T-cell (primary cell): ENCODE measurements at regions not wholly inside any gene's neighbourhood (a gene's known extent, or its start where the extent isn't known, plus 50 kb on each side); places are given as distances from the start of the nearest gene placed in this dataset.

Experiments used
- ATAC-seq, 4 experiments: fragments of 200-7000 bp in 3 of 4; fragments of 150-1000 bp in 1 of 4; cut with Tn5 transposase; replicated peaks in 1 of 4; 1 replicate in 3 of 4; 2 replicates in 1 of 4; pipeline ENCODE4 v1.10.0; 2021; ENCODE audit warnings: moderate library complexity in 3 of 4, mild to moderate bottlenecking in 2 of 4, moderate number of reproducible peaks in 1 of 4
- CTCF ChIA-PET, 2 donors: fragments of 300-600 bp; sonication (Branson Sonifier 250); formaldehyde crosslinking; loops; one replicate each; lab custom pipeline; 2022; ENCODE audit warnings: antibody characterized with exemption in 2 of 2; lab: Charles Lee
- POLR2A ChIA-PET, 2 donors: fragments of 300-600 bp; sonication (Branson Sonifier 250); formaldehyde crosslinking; loops; one replicate each; lab custom pipeline; 2022; ENCODE audit warnings: antibody characterized with exemption in 2 of 2; lab: Charles Lee
- DNase-seq, 35 experiments: peaks; one replicate each; pipeline versions ENCODE4 v3.0.0 to v3.0.0-alpha.2; 2013 to 2023
- H3K27ac ChIP-seq: one replicate; pipeline ENCODE4 v1.5.1; 2013; ENCODE audit warnings: low read length
- H3K27me3 ChIP-seq, 2 experiments: replicated peaks in 1 of 2; 1 replicate in 1 of 2; 2 replicates in 1 of 2; pipeline versions ENCODE4 v1.6.1 to v1.7.0; 2013; ENCODE audit warnings: low read length in 1 of 2, mixed read lengths in 1 of 2; ENCODE audit not compliant: control insufficient read depth in 2 of 2, insufficient read depth in 2 of 2; ENCODE audit errors: extremely low read depth in 1 of 2
- H3K36me3 ChIP-seq, 2 donors: 1 replicate in 1 of 2; 2 replicates in 1 of 2; pipeline versions ENCODE4 v1.6.1 to v1.7.0; 2013; ENCODE audit warnings: low read length in 1 of 2; ENCODE audit not compliant: control insufficient read depth in 2 of 2, insufficient read depth in 1 of 2; ENCODE audit errors: extremely low read depth in 1 of 2
- H3K4me1 ChIP-seq, 2 experiments: 1 replicate in 1 of 2; 2 replicates in 1 of 2; pipeline versions ENCODE4 v1.6.1 to v1.7.0; 2013; ENCODE audit warnings: low read length in 2 of 2, mixed read lengths in 1 of 2; ENCODE audit not compliant: insufficient read depth in 2 of 2, control insufficient read depth in 1 of 2; ENCODE audit errors: extremely low read depth in 1 of 2
- H3K4me3 ChIP-seq, 2 donors: 1 replicate in 1 of 2; 2 replicates in 1 of 2; pipeline versions ENCODE4 v1.5.1 to v1.7.0; 2013; ENCODE audit warnings: mild to moderate bottlenecking in 2 of 2, low read length in 1 of 2, moderate library complexity in 1 of 2; ENCODE audit not compliant: control insufficient read depth in 1 of 2; ENCODE audit errors: extremely low read depth in 1 of 2
- H3K9me3 ChIP-seq: 2 replicates; pipeline ENCODE4 v1.7.0; 2013
- H3K27ac Mint-ChIP-seq, 2 donors: one replicate each; pipeline ENCODE4 v1.8.0; 2020 to 2021; ENCODE audit warnings: mild to moderate bottlenecking in 2 of 2, mixed read lengths in 2 of 2
- H3K27me3 Mint-ChIP-seq, 2 donors: one replicate each; pipeline ENCODE4 v1.8.0; 2021 to 2022; ENCODE audit warnings: mixed read lengths in 2 of 2
- H3K36me3 Mint-ChIP-seq: one replicate; pipeline ENCODE4 v1.8.0; 2021; ENCODE audit warnings: mixed read lengths
- H3K4me1 Mint-ChIP-seq, 3 donors: one replicate each; pipeline ENCODE4 v1.8.0; 2020 to 2022; ENCODE audit warnings: mixed read lengths in 3 of 3, mild to moderate bottlenecking in 1 of 3
- H3K4me3 Mint-ChIP-seq, 3 donors: one replicate each; pipeline ENCODE4 v1.8.0; 2020 to 2022; ENCODE audit warnings: mild to moderate bottlenecking in 3 of 3, mixed read lengths in 3 of 3, moderate library complexity in 3 of 3
- H3K9me3 Mint-ChIP-seq, 3 donors: one replicate each; pipeline ENCODE4 v1.8.0; 2020 to 2022; ENCODE audit warnings: mixed read lengths in 3 of 3
- WGBS: methylation state at CpG from one replicate; pipeline ENCODE4 v1.1.5; 2013; ENCODE audit warnings: missing lambda C conversion rate; ENCODE audit not compliant: insufficient coverage; 5-methylcytosine and 5-hydroxymethylcytosine counted together

- ATAC-seq (no peak), DNase-seq (no peak)
- H3K9me3 ChIP-seq, result no peaks in the 10 kb centered on the region
- Mint-ChIP-seq H3K36me3 (no peaks in the 10 kb centered on the region), H3K4me3 (no peak overlapping the region), H3K27ac (peak overlapping the region in 1 of 2 donors; percentile 73), H3K9me3 (no peaks in the 10 kb centered on the region), H3K27me3 (no peaks in the 10 kb centered on the region), H3K4me1 (peaks cover 53 to 61% (median 54%) of the 10 kb centered on the region in 3 donors)
- H3K4me1 ChIP-seq, result peaks cover 12 to 41% of the 10 kb centered on the region in 2 experiments
- H3K4me3 ChIP-seq, result no peak overlapping the region
- WGBS, result 17% methylated on average over 1 of the region's 10 CpGs
- H3K27ac ChIP-seq, result no peak overlapping the region
- H3K27me3 ChIP-seq, result peaks cover 0 to 7% of the 10 kb centered on the region in 2 experiments
- H3K36me3 ChIP-seq, result no peaks in the 10 kb centered on the region
- POLR2A ChIA-PET, result no interaction called here
- CTCF ChIA-PET, result no interaction called here
Observed at GRCh38 chr15:101124731-101125451, 127.0 kb downstream of the CHSY1 start.

- no peaks in the 10 kb centered on the region for H3K36me3 ChIP-seq
- no peak overlapping the region for H3K27ac ChIP-seq
- no peaks in the 10 kb centered on the region for H3K36me3 Mint-ChIP-seq
- no peak overlapping the region for H3K4me3 ChIP-seq
- H3K27me3 Mint-ChIP-seq, result no peaks in the 10 kb centered on the region
- POLR2A ChIA-PET, result no interaction called here
- DNase-seq, result no peak
- peaks cover 46 to 55% (median 47%) of the 10 kb centered on the region in 3 donors for H3K4me1 Mint-ChIP-seq
- no peak overlapping the region for H3K4me3 Mint-ChIP-seq
- peaks cover 12 to 41% of the 10 kb centered on the region in 2 experiments for H3K4me1 ChIP-seq
- H3K9me3 Mint-ChIP-seq, result no peaks in the 10 kb centered on the region
- no peak overlapping the region for H3K27ac Mint-ChIP-seq
- no peaks in the 10 kb centered on the region for H3K9me3 ChIP-seq
- WGBS, result 97% methylated on average over 6 of the region's 6 CpGs
- CTCF ChIA-PET, result no interaction called here
- peaks cover 0 to 7% of the 10 kb centered on the region in 2 experiments for H3K27me3 ChIP-seq
- no peak for ATAC-seq
Observed at GRCh38 chr15:101123222-101123910, 128.5 kb downstream of the CHSY1 start.

GRCh38 chr15:101122806-101123205 is 129.0 kb downstream of the CHSY1 start:
- Mint-ChIP-seq H3K36me3 (no peaks in the 10 kb centered on the region), H3K27ac (no peak overlapping the region), H3K27me3 (no peaks in the 10 kb centered on the region), H3K4me1 (peaks cover 40 to 49% (median 41%) of the 10 kb centered on the region in 3 donors), H3K4me3 (no peak overlapping the region), H3K9me3 (no peaks in the 10 kb centered on the region)
- no peak overlapping the region for H3K4me3 ChIP-seq
- H3K4me1 ChIP-seq, result peaks cover 10 to 36% of the 10 kb centered on the region in 2 experiments
- ATAC-seq, result no peak
- H3K27me3 ChIP-seq, result peaks cover 0 to 7% of the 10 kb centered on the region in 2 experiments
- 85% methylated on average over 6 of the region's 8 CpGs for WGBS
- H3K9me3 ChIP-seq, result no peaks in the 10 kb centered on the region
- ChIA-PET POLR2A (no interaction called here), CTCF (no interaction called here)
- no peak overlapping the region for H3K27ac ChIP-seq
- H3K36me3 ChIP-seq, result no peaks in the 10 kb centered on the region
- DNase-seq, result no peak

- no peak overlapping the region for H3K27ac Mint-ChIP-seq
- CTCF ChIA-PET, result interaction anchor here in 1 of 2 donors (0.7 kb wide), 1 partner anchor 109 kb away, joined by 3 read pairs; no protein-coding TSS in a partner anchor
- Histone ChIP-seq H3K27me3 (peaks cover 0 to 7% of the 10 kb centered on the region in 2 experiments), H3K9me3 (no peaks in the 10 kb centered on the region), H3K4me3 (no peak overlapping the region), H3K4me1 (peaks cover 9 to 31% of the 10 kb centered on the region in 2 experiments), H3K36me3 (no peaks in the 10 kb centered on the region), H3K27ac (no peak overlapping the region)
- DNase-seq (no peak), ATAC-seq (no peak)
- POLR2A ChIA-PET, result no interaction called here
- H3K4me3 Mint-ChIP-seq, result peak overlapping the region in 2 of 3 donors; percentile 7 to 11
- no peaks in the 10 kb centered on the region for H3K27me3 Mint-ChIP-seq
- WGBS, result 33% methylated on average over 2 of the region's 11 CpGs
- no peaks in the 10 kb centered on the region for H3K9me3 Mint-ChIP-seq
- H3K36me3 Mint-ChIP-seq, result no peaks in the 10 kb centered on the region
- peaks cover 35 to 44% (median 36%) of the 10 kb centered on the region in 3 donors for H3K4me1 Mint-ChIP-seq
Observed at GRCh38 chr15:101122266-101122665, 129.6 kb downstream of the CHSY1 start.

- peak in 21 of 35 experiments; percentile 6 to 52 (median 18) for DNase-seq
- Histone ChIP-seq H3K27me3 (peaks cover 0 to 7% of the 10 kb centered on the region in 2 experiments), H3K4me1 (peaks cover 2 to 24% of the 10 kb centered on the region in 2 experiments), H3K27ac (no peak overlapping the region), H3K36me3 (no peaks in the 10 kb centered on the region), H3K4me3 (peak overlapping the region in 1 of 2 donors; percentile 20), H3K9me3 (no peaks in the 10 kb centered on the region)
- ChIA-PET POLR2A (no interaction called here), CTCF (interaction anchor here (0.6 to 0.7 kb wide), 2 partner anchors 110 to 1915 kb away, joined by 3 to 7 read pairs; no protein-coding TSS in a partner anchor)
- no peaks in the 10 kb centered on the region for H3K9me3 Mint-ChIP-seq
- H3K36me3 Mint-ChIP-seq, result no peaks in the 10 kb centered on the region
- H3K4me3 Mint-ChIP-seq, result peak overlapping the region in 2 of 3 donors; percentile 7 to 44
- peaks cover 28 to 37% (median 29%) of the 10 kb centered on the region in 3 donors for H3K4me1 Mint-ChIP-seq
- ATAC-seq, result peak in 1 of 4 experiments; percentile 68
- no peaks in the 10 kb centered on the region for H3K27me3 Mint-ChIP-seq
- WGBS, result 36% methylated on average over 16 of the region's 26 CpGs
- H3K27ac Mint-ChIP-seq, result no peak overlapping the region
Observed at GRCh38 chr15:101121511-101122090, 130.2 kb downstream of the CHSY1 start.

GRCh38 chr15:101120987-101121386 is 130.9 kb downstream of the CHSY1 start:
- Mint-ChIP-seq H3K27me3 (no peaks in the 10 kb centered on the region), H3K27ac (no peak overlapping the region), H3K4me1 (peaks cover 22 to 31% (median 23%) of the 10 kb centered on the region in 3 donors), H3K4me3 (no peak overlapping the region), H3K9me3 (no peaks in the 10 kb centered on the region), H3K36me3 (no peaks in the 10 kb centered on the region)
- H3K4me1 ChIP-seq, result peaks cover 0 to 19% of the 10 kb centered on the region in 2 experiments
- H3K4me3 ChIP-seq, result no peak overlapping the region
- H3K36me3 ChIP-seq, result no peaks in the 10 kb centered on the region
- no peak for DNase-seq
- H3K9me3 ChIP-seq, result no peaks in the 10 kb centered on the region
- WGBS, result 91% methylated on average over 19 of the region's 19 CpGs
- H3K27me3 ChIP-seq, result peaks cover 0 to 7% of the 10 kb centered on the region in 2 experiments
- no peak for ATAC-seq
- ChIA-PET POLR2A (no interaction called here), CTCF (no interaction called here)
- H3K27ac ChIP-seq, result no peak overlapping the region
